ENCODE measurements at regions not wholly inside any gene's neighbourhood (a gene's known extent, or its start where the extent isn't known, plus 50 kb on each side); places are given as distances from the start of the nearest gene placed in this dataset.

- TF ChIP-seq CTCF (IDR thresholded peaks at IDR 0.05) (no peak), POLR2A (IDR thresholded peaks at IDR 0.05) (no peak), POLR2AphosphoS5 (IDR thresholded peaks at IDR 0.05) (no peak), EP300 (IDR thresholded peaks at IDR 0.05) (no peak)
These were observed 170.8 kb downstream of the TMX1 start for GRCh38 chr14:51410897-51411296.
